ENCODE measurements at regions not wholly inside any gene's neighbourhood (a gene's known extent, or its start where the extent isn't known, plus 50 kb on each side); places are given as distances from the start of the nearest gene placed in this dataset.

DNA sequence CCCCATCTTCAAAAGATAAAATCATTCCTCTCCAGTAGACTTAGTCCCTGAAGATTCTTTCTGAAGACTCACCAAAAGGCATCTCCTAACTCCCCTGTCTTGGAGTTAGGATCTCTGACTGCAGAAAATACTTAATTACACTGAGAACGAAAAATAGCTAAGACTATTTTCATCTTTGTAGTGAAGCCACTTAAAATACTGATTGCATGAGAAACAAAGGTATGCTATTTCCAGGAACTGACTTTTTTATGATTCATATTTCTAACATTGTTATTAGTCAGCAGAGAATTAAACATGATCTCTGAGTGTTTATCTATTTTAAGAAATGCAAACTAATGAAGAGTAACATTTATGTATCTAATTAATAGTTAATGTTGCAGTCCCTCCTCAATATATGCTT is 71.8 kb upstream of the NR3C2 start:
- H2AFZ ChIP-seq (ENCODE audit: low read length): no peak overlapping the region
- H4K5ac ChIP-seq (ENCODE audit: insufficient read length, low read depth, low read length): no peak overlapping the region
- no peak for DNase-seq (ENCODE audit: low read depth in 1 of 2, low spot score in 2 of 2)
- no peak overlapping the region for H2BK15ac ChIP-seq (ENCODE audit: low read length)
- no peak overlapping the region for H3K9ac ChIP-seq (replicated peaks in 1 of 4; ENCODE audit: extremely low read depth in 1 of 4, low read depth in 3 of 4, low read length in 3 of 4)
- H2AK5ac ChIP-seq (ENCODE audit: low read depth, low read length): no peak overlapping the region
- H4K20me1 ChIP-seq (replicated peaks in 1 of 2; ENCODE audit: control insufficient read depth in 1 of 2, insufficient read depth in 2 of 2, low read length in 2 of 2): no peaks in the 10 kb centered on the region
- no peak for FAIRE-seq
- no peak overlapping the region for H3K56ac ChIP-seq (replicated peaks; ENCODE audit: insufficient read length, low read depth, low read length)
- H3K27ac ChIP-seq (ENCODE audit: low read depth, low read length): no peak overlapping the region
- H3K23ac ChIP-seq (ENCODE audit: insufficient read length): no peak overlapping the region
- TF ChIP-seq BACH1 (IDR thresholded peaks at IDR 0.05; ENCODE audit: low read length) (no peak), KDM4A (IDR thresholded peaks at IDR 0.05; ENCODE audit: low read depth, low read length, severe bottlenecking) (no peak), USF2 (IDR thresholded peaks at IDR 0.05; ENCODE audit: low read length) (no peak), ASH2L (IDR thresholded peaks at IDR 0.05; ENCODE audit: low read length) (no peak), CTBP2 (IDR thresholded peaks at IDR 0.05; ENCODE audit: borderline replicate concordance, insufficient read depth, insufficient read length, low read length) (no peak), HDAC2 (IDR thresholded peaks at IDR 0.05; ENCODE audit: borderline replicate concordance in 1 of 2, low read depth in 2 of 2, low read length in 2 of 2) (no peak), CBX5 (IDR thresholded peaks at IDR 0.05; ENCODE audit: low read depth, low read length) (no peak), EGR1 (IDR thresholded peaks at IDR 0.05; ENCODE audit: borderline replicate concordance, low read depth, low read length) (no peak), CHD1 (IDR thresholded peaks at IDR 0.05; ENCODE audit: low read depth, low read length) (no peak), TBP (IDR thresholded peaks at IDR 0.05; ENCODE audit: low read depth, low read length) (no peak), TCF12 (IDR thresholded peaks at IDR 0.05; ENCODE audit: low read depth, low read length) (no peak)
- H3K79me1 ChIP-seq (ENCODE audit: low read depth, low read length): no peaks in the 10 kb centered on the region
- H2BK12ac ChIP-seq (ENCODE audit: low read depth, low read length): no peak overlapping the region
- H3K79me2 ChIP-seq (ENCODE audit: control insufficient read depth in 1 of 2, insufficient read depth in 2 of 2, low read length in 2 of 2): no peaks in the 10 kb centered on the region
- H4K8ac ChIP-seq (ENCODE audit: extremely low read depth, insufficient read depth, low read length): no peak overlapping the region
- H2BK120ac ChIP-seq (replicated peaks; ENCODE audit: low read depth, low read length): no peak overlapping the region
- no peaks in the 10 kb centered on the region for H3K4me1 ChIP-seq (replicated peaks in 1 of 4; ENCODE audit: control insufficient read depth in 3 of 4, insufficient read depth in 4 of 4, low read length in 3 of 4)
- H2BK5ac ChIP-seq (ENCODE audit: low read depth, low read length): no peak overlapping the region
- no peak overlapping the region for H3K4me2 ChIP-seq (ENCODE audit: insufficient read depth in 1 of 2, low read depth in 2 of 2, low read length in 2 of 2)
- CTCF ChIA-PET (ENCODE audit: partially characterized antibody): no interaction called here
- H3K23me2 ChIP-seq (ENCODE audit: low read depth, low read length): no peaks in the 10 kb centered on the region
- no peak overlapping the region for H3K4me3 ChIP-seq (ENCODE audit: extremely low read depth in 1 of 4, insufficient read depth in 2 of 4, low read depth in 3 of 4, low read length in 4 of 4)
- H3K18ac ChIP-seq (ENCODE audit: extremely low read depth, low read length): no peak overlapping the region
- H3K4ac ChIP-seq (replicated peaks; ENCODE audit: insufficient read length, low read depth, low read length): no peak overlapping the region
- H3K9me3 ChIP-seq (ENCODE audit: insufficient read depth in 2 of 2, low read depth in 1 of 2, low read length in 1 of 2): no peaks in the 10 kb centered on the region
- 83% methylated on average over 1 of the region's 1 CpG; no CpG with 5 or more reads in 1 of the 2 experiments for WGBS, 2 experiments (ENCODE audit: extremely low coverage in 1 of 2, insufficient coverage in 1 of 2, insufficient read length in 1 of 2, insufficient replicate concordance in 2 of 2, low coverage in 1 of 2, low lambda C conversion rate in 2 of 2, missing lambda C conversion rate in 1 of 2)
- no peaks in the 10 kb centered on the region for H3K36me3 ChIP-seq (ENCODE audit: control insufficient read depth in 2 of 4, insufficient read depth in 4 of 4, low read length in 3 of 4)
- H2BK20ac ChIP-seq (ENCODE audit: low read length): no peak overlapping the region
- POLR2A ChIA-PET (ENCODE audit: partially characterized antibody): no interaction called here
- no peak overlapping the region for H4K91ac ChIP-seq (replicated peaks; ENCODE audit: insufficient read length, low read length)
- H3K14ac ChIP-seq (ENCODE audit: insufficient read length): no peak overlapping the region
- H3K27me3 ChIP-seq (replicated peaks in 1 of 4; ENCODE audit: control insufficient read depth in 3 of 4, extremely low read depth in 1 of 4, insufficient read depth in 3 of 4, low read length in 3 of 4): no peaks in the 10 kb centered on the region

All from H1 (cell line).